ENCODE measurements at regions not wholly inside any gene's neighbourhood (a gene's known extent, or its start where the extent isn't known, plus 50 kb on each side); places are given as distances from the start of the nearest gene placed in this dataset.
A peak's percentile ranks its signal among the peaks of the same experiment; 100 is the strongest.
"Not testable (repeated sequence)": the region's sequence is repeated elsewhere in the genome, so short reads cannot be mapped to it uniquely, and the experiment has no call there.

DNA sequence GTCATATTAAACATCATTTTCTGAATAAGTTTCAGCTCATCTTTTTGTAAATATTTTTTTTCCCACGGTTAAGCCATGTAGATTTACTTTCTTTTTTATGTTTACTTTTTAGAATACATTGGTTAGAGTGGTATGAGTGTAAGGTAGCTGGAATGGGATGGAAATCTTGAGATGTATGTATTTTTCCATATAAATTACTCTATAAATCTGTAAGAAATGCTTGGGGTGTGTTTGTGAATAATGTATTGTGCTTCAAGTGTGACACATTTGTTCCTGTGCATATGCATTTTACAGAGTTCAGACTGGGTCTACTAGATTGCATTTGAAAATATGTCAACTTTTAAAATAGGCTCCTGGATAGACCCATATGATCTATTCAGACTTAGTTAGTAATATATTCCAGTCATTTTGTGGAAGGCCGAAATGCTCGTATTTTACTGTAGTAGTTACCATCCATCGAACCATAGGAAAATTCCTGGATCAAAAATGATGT, 756.8 kb downstream of the RAPGEF2 start:
- DNase-seq: no peak

DNA sequence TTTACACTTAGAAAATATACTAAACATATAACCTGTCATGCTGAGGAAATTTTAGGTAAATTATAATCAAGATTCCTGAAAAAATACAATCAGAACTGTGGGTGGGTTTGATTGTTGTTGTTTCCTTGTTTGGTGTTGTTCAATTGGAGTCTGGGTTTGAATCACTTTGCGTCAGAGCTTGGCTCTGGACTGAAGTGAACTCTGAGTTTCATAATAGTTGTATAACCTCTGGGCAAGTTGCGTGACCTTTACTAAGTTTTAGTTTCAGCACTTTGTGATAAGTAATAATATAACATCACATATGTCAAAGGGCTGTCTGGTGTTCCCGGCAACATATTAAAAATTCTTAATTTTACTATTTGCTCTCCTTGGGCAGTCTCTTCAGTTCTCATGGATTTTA, 758.1 kb downstream of the RAPGEF2 start:
- no peak for DNase-seq

DNA sequence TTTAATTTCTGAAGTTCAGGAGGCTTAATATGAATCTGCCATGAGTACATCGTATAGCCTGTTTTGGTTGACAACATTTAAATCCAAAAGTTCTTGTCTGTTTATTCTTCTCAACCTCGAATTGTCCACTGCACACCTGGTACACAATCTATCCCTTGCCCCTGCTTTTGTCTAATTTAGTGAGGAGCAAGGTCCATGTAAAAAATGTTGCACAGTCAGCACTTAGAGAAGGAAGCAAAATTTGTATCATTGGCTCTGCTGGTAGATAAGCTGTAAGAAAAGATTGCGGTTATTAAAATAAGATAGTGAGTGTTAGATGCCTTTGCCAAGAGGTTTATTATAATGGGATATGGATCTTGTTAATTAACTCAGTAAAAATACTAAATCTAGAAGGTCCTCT, 761.5 kb downstream of the RAPGEF2 start:
- DNase-seq: no peak

DNA sequence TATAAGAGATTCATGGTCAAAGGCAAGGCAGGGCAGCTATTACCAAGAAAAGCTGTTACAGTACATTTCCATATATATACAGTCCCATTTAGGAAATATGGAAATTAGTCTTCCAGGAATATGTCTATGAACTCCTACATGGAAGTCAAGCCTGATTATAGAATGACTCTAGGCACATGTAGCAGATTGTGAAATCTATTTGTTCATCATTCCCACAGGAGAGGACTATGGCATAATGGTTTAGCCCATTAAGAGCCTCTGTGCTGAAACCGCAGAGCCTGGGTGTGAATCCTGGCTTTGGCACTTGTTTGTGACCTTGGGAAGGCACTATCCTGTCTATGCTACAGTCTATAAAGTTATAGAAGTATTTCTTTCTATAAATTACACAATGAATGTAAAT, 764.8 kb downstream of the RAPGEF2 start:
- DNase-seq: no peak

DNA sequence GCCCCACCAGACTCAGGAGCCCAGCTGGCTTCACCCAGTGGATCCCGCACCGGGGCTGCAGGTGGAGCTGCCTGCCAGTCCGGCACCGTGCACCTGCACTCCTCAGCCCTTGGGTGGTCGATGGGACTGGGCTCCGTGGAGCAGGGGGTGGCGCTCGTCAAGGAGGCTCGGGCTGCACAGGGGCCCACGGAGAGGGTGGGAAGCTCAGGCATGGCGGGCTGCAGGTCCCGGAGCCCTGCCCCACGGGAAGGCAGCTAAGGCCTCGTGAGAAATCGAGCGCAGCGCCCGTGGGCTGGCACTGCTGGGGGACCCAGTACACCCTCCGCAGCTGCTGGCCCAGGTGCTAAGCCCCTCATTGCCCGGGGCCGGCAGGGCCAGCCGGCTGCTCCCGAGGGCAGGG, 766.1 kb downstream of the RAPGEF2 start:
- DNase-seq: not testable (repeated sequence)

DNA sequence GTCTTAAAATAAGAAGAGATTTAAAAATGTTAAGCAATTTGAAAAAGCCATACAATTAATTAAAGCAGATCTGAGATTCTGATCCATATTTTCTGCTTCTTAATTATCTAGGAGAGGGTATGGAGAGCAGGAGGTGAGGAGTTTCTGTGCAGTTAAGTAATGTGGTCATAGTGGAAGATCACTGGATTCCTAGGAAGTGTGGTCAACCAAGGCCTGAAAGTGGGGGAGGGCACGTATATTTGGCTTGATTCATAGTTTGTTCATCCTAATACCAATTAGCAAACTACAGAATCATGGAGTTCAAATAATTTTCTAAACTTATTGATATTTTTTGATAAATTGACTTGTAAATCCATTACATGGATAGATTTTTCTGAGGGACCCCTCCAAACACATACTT, 768.3 kb downstream of the RAPGEF2 start:
- no peak for DNase-seq

DNA sequence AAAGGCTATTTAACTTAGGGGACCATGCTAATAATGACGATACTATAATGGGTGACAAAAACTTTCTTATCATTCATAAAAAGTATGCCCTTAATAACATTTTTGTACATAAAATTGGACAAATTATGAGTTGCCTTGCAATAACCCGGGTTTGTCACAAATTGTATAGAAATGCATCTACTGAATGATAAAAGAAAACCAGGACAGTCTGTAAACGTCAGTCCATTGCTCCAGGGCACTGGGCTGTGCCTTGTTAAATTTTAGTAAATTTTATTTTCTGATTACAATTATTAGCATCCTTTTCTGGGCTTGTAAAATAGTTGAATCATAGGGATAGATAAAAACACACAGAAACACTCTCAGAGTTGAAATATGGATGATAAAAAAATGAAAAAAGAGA, 778.3 kb downstream of the RAPGEF2 start:
- no peak for DNase-seq

DNA sequence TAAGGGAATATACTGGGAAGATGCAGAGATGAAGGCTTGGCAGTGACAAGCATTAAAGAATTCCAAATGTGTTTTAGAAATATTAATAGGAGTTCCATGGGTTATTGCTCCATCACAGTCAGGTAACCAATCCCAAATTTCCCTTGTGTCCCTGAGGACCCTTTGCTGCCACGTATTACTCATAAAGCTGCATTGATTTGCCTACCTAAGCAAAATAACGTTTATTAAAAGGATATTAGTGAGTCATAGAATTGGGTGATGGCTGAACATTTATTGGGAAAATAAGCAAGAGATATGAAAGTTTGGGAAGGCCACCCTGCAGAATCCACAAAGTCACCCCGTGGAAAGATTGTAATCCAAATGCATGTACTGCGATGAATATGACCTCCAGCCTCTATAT, 782.1 kb downstream of the RAPGEF2 start:
- DNase-seq: no peak

DNA sequence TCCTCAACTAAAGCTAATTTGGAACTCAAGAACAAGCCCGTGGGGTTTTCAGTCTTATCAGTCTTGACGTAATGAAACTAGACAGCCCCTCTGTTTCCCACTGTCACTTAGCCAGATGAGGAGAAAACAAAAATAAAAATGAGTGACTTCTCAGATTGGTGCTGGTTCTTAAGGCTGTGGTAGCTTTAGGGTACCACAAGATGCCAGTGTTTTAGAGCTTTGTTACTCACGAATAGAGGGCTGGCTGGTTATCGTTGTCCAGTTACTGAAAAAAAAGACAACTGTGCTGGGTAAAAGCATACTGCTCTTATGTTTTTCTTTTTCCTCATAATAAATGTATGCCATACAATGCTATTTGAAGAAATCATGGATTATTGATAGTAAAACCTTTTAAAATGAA, 796.7 kb downstream of the RAPGEF2 start:
- DNase-seq: no peak

DNA sequence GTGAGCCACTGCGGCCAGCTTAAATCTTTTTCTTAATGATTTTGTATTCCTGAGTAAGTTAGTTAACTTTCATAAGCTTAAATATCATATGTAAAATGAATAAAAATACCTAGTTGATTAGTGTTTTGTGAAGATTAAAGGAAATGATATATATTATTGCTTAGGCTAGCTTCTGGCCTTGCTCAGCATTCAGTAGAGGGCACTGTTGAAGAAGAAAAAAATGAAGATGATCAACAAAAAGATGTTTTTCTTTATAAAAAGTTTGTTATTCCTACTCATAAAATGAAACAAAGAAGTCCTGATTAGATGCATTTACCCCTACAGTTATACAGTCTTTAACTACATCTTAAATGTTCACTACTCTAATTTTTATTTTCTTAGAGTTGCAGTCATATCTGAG, 797.7 kb downstream of the RAPGEF2 start:
- no peak for DNase-seq

DNA sequence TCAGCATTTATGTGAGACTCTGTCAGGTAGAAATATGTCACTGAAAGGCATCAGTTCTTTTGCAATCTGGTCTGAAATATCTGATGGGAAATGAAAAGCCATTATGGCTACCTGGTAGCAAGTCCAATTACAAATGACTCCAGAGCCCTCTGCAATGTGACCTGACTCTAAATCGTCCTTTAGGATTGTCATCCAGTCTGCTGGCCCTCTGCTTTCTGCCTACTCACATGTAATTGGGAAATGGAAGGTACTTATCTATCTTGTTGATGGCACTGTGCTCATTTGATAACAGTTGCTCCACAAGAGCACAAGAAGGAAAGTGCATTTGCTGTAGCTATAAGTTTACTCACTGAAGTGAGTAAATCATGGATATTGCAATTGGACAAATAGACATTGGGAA, 799.8 kb downstream of the RAPGEF2 start:
- DNase-seq: no peak

DNA sequence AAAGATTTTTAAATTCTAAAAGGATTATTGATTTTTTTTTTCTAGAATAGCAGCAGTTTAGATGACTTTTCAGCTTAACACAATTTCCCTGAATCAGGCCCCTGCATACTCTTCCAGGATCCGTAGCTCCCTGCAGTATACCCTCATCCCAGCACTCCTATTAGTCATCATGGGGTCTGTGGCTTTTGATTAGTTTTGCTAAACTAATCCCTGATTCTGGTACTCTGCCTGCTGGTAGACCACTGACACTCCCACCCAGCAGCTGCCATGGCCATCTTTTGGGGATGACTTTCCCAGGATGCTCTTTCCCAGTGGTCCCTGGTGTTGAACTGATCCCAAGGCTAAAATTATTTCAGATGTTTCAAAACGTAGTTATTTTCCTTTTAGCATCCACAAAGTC, 802.0 kb downstream of the RAPGEF2 start:
- DNase-seq: no peak

DNA sequence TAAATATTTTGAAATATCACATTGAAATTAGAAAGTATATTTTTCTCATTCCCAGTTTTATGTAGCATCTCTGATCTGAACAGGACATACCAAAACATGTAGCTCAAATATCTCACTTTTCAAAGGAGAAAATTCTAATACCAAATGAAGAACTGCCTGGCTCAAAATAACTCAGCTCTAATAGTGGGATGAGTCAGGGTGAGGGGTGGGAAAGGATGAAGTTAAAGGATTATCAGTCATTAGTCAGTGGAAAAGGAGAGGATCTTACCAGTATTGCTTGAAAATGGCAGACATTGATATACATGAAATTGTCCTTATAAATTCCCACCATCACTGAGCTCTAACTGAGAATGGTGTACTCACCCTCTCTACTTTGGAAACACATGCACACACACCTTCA, 803.2 kb downstream of the RAPGEF2 start:
- DNase-seq: no peak

DNA sequence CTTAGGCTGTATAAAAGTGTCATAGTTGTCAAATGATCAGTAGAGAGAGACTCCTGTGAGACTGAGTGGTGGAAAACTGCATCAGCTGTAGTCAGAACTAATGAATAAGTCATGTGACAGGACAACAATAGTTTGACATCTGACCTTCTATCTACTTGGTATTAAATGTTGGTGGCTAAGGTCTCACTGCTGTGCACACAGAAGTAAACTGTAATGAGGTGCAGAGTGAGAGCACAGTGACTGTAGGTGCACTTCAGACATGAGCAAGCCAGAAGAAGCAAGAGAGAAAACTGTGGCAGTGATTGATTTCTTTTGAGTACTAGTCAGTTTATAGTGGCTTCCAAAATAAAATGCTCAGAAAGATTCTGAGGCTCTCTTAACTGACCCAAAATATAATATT, 803.6 kb downstream of the RAPGEF2 start:
- no peak for DNase-seq

DNA sequence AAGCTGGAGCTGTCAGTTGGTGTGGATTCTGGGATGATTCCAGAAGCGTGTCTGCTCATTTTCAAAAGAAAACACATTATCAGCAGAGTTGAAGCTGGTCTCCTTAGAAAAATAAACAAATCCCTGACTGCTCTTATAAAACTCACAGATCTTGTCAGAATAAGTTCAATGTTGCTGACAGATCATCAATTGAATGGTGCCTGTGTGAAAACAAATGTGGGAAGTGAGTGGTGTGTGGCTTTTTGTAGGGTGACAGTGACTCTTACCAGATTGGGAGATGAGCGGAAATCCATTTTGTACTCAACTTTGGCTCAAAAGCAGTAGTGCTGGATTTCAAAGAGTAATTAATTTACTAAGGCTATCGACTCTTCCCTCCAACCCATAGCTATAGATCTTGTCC, 807.8 kb downstream of the RAPGEF2 start:
- DNase-seq: no peak

DNA sequence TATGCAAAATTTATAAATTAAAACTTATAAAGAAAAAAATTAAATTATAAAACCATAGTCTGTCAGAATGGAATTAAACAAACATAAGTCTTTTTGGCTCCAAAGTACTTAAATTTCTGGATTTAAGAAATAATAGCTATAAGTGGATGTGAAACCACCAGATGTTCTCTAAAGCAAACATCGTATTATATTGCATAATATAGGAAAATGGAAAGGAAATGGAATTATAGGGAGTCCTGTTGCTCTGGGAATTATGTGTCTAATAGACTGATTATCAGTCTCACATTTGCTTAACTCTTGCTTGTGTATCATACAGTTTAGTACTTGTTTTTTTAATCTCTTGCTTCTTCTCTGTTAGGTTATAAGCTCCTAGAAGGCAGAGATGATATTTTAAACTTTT, 819.2 kb downstream of the RAPGEF2 start:
- no peak for DNase-seq

DNA sequence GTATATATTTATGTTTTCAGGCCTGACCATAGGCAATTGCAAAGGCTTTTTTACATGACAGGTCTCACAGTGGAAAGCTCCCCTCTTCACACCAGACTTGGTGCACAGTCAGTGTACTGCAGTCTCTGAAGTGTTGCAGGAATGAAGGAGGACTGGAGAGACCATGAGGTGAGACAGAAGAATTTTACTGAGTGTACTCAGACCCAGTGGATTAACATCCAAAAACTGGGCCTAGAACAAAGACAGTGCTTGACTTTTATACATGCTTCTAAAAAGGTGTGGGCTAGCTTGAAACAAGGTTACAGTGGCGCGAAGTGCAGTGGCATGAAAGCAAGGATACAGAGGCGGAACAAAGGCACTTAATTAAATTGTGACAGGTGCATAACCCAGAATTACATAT, 822.9 kb downstream of the RAPGEF2 start:
- no peak for DNase-seq

DNA sequence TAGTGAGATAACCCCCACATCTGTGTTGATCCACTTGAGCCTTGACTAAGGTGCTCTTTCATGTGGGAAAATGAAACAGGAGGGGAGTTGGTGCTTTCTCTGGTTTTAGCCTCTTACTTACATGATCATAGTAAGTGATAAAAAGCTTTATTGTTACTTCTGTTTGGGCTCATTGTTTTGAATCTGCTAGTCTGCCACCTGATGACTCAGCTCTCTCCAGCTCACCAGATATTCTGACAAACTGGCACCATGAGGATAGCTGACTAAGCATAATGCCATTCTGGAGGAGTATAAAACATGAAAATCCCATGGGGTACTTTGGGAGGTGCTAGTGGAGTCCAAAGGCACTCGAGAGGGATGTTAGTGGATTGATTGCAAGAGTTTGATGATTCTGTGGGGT, 824.0 kb downstream of the RAPGEF2 start:
- no peak for DNase-seq

DNA sequence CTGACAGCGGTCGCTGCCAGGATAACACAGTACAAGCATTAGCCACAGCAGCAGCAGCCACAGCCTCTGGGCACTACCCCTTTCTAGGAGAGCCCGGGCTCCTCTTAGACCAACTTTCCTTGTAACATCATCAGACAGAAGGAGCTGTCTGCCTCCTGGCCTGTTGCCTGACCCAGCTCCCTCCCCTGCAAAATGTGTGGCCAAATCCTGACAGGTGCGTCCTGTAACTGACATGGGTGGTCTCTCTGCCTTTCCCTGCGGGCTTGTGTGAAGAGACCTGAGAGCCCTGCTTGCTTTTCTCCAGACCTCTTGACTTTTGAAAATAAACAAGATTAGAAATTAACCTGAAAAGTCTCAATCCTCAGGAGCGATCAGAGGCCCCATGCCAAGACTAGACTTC, 824.9 kb downstream of the RAPGEF2 start:
- no peak for DNase-seq

DNA sequence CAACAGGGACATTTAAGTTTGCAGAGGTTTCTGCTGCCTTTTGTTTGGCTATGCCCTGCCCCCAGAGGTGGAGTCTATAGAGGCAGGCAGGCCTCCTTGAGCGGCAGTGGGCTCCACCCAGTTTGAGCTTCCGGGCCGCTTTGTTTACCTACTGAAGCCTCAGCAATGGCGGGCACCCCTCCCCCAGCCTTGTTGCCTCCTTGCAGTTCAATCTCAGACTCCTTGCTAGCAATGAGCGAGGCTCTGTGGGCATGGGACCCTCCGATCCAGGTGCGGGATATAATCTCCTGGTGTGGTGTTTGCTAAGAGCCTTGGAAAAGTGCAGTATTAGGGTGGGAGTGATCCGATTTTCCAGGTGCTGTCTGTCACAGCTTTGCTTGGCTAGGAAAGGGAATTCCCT, 831.7 kb downstream of the RAPGEF2 start:
- not testable (repeated sequence) for DNase-seq

DNA sequence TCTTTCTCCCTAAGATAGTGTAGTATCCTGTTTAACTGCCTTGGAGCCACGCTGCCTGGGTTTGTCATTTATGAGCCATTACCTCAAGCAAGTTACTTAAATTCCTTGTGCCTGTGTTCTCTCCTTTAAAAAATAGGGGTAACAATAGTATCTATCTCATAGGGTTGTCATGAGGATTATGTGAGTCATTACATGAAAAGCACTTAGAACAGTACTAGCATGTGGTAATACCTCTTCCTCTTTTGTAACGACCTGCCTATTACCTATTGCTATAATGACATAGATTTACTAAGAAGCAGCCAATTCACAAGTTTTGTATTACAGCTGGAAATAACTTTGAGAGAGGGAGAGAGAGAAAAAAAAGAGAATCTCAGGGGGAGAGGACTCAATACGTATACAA, 834.7 kb downstream of the RAPGEF2 start:
- no peak for DNase-seq

DNA sequence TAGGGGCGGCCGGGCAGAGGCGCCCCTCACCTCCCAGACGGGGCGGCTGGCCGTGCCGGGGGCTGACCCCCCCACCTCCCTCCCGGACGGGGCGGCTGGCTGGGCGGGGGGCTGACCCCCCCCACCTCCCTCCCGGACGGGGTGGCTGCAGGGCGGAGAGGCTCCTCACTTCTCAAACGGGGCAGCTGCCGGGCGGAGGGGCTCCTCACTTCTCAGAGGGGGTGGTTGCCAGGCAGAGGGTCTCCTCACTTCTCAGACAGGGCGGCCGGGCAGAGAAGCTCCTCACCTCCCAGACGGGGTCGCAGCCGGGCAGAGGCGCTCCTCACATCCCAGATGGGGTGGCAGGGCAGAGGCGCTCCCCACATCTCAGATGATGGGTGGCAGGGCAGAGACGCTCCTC, 836.8 kb downstream of the RAPGEF2 start:
- not testable (repeated sequence) for DNase-seq

DNA sequence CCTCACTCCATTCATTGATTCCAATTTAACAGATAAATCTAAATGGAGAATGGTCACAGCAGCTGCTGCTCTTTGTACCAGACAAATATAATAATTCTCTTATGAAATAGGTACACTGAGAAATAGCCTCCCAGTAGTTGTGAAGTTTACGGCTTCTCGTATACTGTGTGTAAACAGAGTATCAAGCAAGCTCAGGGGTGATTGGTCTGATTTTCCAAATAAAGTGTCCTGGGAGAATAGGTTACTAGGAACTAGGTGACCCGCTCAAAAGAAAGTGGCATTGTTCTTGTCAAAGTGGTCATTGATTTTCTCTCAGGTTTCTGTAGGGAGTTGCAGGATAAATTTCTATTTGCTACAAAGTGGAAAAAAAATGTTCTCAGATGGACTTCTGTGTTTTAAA, 838.2 kb downstream of the RAPGEF2 start:
- DNase-seq: no peak

DNA sequence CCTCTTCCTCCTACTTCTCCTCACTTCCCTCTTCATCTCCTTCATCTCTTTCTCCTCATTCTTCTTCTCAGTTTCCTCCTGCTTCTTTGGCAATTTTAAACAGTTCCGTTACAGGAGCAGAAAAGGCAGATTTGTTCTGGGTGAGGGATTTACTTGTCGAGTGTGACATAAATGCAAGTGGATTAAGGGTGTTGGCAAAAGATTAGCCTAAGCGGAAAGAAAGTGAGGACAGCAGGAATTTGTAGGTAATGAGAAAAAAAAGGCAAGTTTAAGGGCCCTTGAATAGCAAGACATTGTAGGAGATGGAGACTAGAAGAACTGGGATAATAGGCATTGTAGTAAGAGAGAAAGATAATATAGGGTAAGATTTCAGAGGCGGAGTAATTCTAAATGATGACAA, 841.6 kb downstream of the RAPGEF2 start:
- no peak for DNase-seq

DNA sequence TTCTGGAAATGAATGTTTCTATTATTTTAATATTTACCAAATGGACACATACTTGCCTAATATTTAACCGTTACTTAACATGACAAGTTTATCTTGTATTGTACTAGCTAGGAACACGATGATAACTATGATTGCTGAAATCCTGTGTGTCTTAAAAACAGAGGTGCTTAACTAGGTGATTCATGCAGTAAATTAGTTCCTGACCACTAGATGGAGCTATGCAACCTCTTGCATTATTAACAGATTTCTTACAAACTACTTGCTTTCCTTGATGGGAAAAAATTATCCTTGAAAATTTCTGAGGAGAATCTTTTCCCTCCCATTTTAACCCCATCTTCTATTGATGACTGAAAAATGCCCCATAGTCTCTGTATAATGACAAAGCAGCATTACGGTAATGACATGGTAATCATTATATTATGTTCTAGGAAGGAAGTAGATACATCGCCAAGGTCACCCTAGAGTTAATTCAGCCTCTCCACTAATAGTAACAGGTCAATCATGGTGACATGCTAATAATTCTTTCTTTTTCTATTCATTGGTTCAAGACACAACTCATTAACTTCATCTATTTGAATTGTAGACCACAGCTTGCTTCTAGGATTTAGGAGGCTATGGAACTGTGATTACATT, 844.2 kb downstream of the RAPGEF2 start:
- peak; percentile 25 for DNase-seq

DNA sequence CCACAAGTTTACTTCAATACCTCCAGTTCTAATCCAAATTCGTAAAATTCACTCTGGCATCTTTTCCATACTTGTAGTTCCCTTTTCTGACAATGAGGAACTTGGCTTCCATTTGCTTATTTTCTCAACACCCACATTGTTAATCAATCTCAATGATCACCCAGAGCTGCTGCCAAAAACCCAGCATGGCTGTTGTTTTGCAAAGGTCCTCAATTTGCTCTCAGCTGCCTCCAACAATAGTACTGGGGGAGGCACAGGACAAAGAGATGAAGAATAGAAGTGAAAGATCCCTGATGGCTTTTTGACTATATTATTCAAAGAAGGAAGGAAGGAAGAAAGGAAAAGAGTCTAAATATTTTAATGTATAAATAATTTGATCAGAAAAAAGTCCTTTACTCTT, 847.8 kb downstream of the RAPGEF2 start:
- DNase-seq: no peak

Measured in NCI-H2171 treated with DMSO at 0.1 percent for 48 hours (cell line).